ENCODE measurements at regions not wholly inside any gene's neighbourhood (a gene's known extent, or its start where the extent isn't known, plus 50 kb on each side); places are given as distances from the start of the nearest gene placed in this dataset.
"Not testable (repeated sequence)": the region's sequence is repeated elsewhere in the genome, so short reads cannot be mapped to it uniquely, and the experiment has no call there.

- no peak for DNase-seq
Measured at GRCh38 chr4:164616961-164617360, 137.0 kb upstream of the SMIM31 start.

DNA sequence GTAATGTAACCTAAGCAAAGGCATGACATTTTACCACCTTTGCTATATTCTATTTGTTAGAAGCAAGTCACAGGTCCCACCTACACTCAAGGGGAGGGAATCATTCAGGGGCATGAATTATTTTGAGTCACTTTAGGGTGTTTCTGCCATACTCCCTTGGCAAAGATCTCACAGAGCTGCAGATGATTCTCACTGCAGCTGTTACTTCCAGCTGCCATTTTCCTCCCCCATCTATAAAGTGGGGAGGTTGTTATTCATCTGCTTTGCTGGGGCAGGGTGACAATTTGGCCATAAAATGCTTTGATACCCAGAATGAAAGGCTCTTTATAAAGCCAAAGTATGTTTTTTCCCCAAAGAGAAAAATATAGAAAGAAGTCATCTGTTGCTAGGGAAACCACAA, 136.5 kb upstream of the SMIM31 start:
- no peak for DNase-seq

GRCh38 chr4:164617911-164618310, 136.0 kb upstream of the SMIM31 start:
- DNase-seq, result no peak

DNA sequence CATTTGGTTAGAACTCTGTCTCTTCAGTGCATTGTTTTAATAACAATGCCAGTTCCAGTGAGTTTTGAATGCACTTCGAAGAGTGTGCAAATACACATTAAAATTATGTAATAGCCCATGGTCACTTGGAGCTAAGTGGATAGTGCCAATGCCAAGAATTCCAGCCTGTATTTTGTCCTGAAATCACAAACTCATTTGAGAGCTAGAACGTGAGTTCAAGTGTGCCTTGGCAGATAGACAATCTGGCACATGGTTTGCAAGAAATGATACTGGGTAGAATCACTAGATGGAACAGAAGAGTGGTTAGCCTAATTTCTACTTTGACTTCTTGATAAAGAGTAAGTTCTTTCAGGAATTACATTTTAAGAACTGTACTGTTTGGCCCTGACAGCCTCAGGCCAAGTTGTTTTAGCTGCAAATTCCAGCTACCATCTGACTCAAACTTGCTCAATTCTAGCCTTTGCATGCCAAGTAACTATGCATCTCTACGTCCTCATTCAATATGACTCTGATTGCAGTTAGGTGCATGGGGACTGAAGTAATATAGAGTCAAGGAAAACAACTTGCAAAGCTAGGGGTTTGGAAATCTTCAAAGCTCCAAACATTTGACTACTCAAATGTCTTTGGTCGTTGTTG, 131.9 kb upstream of the SMIM31 start:
- no peak for DNase-seq

DNA sequence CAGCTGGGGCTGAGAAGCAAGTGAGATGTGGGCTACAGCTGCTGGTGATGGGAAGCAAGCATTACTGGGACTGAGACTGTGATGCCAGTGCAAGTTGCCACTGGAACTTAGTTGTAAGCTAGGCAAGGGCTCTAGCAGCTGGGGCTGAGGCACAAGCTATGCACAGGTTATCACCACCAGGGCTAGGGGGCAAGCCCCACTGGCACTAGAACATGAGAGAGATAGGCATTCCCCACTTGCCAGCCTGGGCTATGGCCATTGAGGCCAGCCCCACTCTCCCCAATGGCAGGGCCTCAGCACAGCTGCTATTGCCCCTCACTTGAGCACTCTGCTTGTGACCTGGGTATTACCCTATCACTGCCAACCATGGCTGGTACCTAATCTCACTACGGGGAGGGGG, 130.8 kb upstream of the SMIM31 start:
- DNase-seq, result no peak

- no peak for DNase-seq
Measured at GRCh38 chr4:164639001-164639400, 114.9 kb upstream of the SMIM31 start.

DNA sequence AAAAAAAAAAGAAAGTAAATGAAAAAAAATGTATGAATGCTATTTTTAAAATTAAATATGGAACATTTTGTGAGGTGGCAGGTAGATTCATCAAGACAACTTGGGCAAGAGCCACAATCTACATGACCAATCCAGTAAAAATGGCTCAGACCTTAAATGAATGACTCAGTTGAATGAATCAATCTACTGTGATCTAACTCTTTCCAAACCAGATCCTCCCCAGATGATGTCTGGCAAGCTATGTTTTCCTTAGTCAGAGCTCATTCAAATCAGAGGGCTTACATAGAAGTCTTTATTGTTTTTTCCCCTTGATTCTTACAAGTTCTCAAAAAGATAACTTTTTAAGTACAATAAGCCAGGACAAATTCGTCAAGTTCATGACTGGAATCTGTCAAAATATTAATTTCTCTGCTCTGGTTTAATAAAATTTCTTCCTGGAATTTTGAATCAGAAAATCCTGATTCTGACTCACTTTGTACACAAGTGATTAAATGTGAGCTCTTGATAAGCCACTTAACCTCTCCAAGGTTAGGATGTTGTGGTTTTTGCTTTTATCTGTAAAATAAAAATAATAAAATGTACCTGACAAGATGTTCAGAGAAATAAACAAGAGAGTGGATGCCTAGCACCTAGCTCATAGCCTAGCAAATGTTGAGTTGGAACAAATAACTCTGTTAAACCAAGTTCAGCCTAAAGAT, 105.6 kb upstream of the SMIM31 start:
- no peak for DNase-seq

DNA sequence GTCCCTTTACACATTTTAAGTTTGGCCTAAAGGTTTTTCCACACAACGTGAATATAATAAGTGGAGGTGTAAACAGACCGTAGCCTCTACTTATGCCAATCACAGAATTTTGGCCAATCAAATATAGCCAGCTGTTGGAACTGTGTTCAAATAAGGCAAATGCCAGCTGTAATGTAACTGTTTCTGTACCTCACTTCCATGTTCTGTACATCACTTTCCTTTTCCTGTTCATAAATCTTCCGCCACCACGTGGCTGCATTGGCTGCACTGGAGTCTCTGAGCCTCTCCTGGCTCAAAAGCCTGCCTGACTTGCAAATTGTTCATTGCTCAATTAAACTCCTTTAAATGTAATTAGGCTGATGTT, 105.1 kb upstream of the SMIM31 start:
- no peak for DNase-seq

- DNase-seq, result no peak
Measured at GRCh38 chr4:164659765-164660164, 94.2 kb upstream of the SMIM31 start.

DNA sequence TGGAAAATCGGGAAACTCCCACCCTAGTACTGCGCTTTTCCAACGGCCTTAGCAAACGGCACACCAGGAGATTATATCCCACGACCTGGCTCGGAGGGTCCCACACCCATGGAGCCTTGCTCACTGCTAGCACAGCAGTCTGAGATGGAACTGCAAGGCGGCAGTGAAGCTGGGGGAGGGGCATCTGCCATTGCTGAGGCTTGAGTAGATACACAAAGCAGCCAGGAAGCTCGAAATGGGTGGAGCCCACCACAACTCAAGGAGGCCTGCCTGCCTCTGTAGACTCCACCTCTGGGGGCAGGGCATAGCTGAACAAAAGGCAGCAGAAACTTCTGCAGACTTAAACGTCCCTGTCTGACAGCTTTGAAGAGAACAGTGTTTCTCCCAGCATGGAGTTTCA, 77.8 kb upstream of the SMIM31 start:
- DNase-seq, result not testable (repeated sequence)

DNA sequence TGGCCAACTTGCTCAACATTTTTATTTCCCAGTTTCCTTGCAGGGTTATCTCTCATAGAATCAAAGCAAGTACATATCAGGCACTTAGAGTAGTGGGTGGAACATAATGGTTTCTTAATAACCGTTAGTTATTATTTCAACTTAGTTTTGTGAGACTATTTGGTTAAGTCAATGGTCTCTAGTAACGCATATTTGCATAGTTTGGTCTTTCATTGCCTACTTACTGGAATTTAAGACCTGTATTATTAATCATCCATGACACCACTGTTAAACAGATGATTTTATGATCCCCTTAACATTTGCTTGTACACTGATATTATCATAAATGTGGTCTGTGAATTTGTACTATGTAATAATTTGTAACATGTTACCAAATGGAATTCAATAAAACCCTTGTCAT, 70.9 kb upstream of the SMIM31 start:
- no peak for DNase-seq

GRCh38 chr4:164695650-164696049, 58.3 kb upstream of the SMIM31 start:
- DNase-seq, result no peak

DNA sequence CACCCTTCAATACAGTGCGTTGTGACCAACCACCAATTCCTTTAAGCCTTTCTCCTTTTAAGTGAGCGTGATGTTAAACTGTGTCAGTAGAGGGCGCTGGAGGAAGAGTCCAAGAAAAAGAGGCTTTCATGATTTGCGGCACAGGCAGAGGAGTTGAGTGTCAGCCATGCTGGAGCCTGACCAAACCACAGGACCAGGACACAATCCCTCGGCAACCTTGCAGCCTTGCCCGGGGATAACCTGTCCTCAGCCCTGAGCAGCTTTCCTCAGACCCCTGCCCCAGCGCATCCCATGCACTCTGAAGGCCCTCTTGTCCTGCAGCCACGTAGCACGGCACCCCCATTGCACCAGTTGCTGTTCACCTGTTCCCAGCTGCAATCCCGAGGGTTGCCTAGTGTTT, 53.5 kb upstream of the SMIM31 start:
- no peak for DNase-seq

DNA sequence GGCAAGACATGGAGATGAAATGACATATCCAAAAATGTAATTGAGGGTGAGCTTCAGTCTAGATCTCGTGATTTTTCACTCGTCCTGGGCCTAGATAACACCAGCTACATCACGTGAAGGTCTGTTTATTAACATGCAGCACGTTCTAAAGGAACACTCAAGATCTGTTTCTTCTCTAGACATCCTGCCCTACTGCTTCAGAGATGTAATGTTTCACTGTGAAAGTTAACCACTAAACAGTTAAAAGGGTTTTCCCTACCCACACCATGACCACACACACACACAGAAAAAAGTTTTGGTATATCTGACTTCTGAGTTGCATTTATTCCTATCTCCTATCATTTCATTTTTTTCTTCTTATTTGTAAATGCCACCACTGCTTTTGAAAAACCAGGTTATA, 52.3 kb upstream of the SMIM31 start:
- DNase-seq, result no peak

All from NCI-H1092 treated with DMSO at 0.1 percent for 48 hours (cell line).